Stimulated activated naive CD8-positive, alpha-beta T cell treated with anti-CD3 and anti-CD28 coated beads, Interleukin-15, Interleukin-2, amounts not matched to agents 100 ng/mL and 50 ng/mL, for 24 hours (primary cell): ENCODE measurements at regions not wholly inside any gene's neighbourhood (a gene's known extent, or its start where the extent isn't known, plus 50 kb on each side); places are given as distances from the start of the nearest gene placed in this dataset.
"Not testable (repeated sequence)": the region's sequence is repeated elsewhere in the genome, so short reads cannot be mapped to it uniquely, and the experiment has no call there.

Source experiments
- H3K27ac Mint-ChIP-seq: one replicate; pipeline ENCODE4 v1.8.0; 2021; ENCODE audit warnings: mild to moderate bottlenecking, mixed read lengths
- H3K27me3 Mint-ChIP-seq: one replicate; pipeline ENCODE4 v1.8.0; 2021; ENCODE audit warnings: mixed read lengths
- H3K36me3 Mint-ChIP-seq: one replicate; pipeline ENCODE4 v1.8.0; 2021; ENCODE audit warnings: low read depth, mixed read lengths
- H3K4me1 Mint-ChIP-seq: one replicate; pipeline ENCODE4 v1.8.0; 2021; ENCODE audit warnings: low read depth, mixed read lengths
- H3K4me3 Mint-ChIP-seq: one replicate; pipeline ENCODE4 v1.8.0; 2021; ENCODE audit warnings: mild to moderate bottlenecking, mixed read lengths
- H3K9me3 Mint-ChIP-seq: one replicate; pipeline ENCODE4 v1.8.0; 2021; ENCODE audit warnings: mixed read lengths

GRCh38 chr3:98644168-98644567, 50.8 kb upstream of the CPOX start:
- H3K4me1 Mint-ChIP-seq, result no peaks in the 10 kb centered on the region
- H3K4me3 Mint-ChIP-seq, result no peak overlapping the region
- peaks cover 3% of the 10 kb centered on the region for H3K9me3 Mint-ChIP-seq
- no peaks in the 10 kb centered on the region for H3K36me3 Mint-ChIP-seq
- H3K27me3 Mint-ChIP-seq, result peaks cover 3% of the 10 kb centered on the region
- no peak overlapping the region for H3K27ac Mint-ChIP-seq

- Mint-ChIP-seq H3K9me3 (peaks cover 3% of the 10 kb centered on the region), H3K27me3 (no peaks in the 10 kb centered on the region), H3K4me3 (no peak overlapping the region), H3K27ac (no peak overlapping the region), H3K4me1 (no peaks in the 10 kb centered on the region), H3K36me3 (no peaks in the 10 kb centered on the region)
Observed at GRCh38 chr3:98645039-98645438, 51.6 kb upstream of the CPOX start.

GRCh38 chr3:98646680-98647079, 53.3 kb upstream of the CPOX start:
- H3K36me3 Mint-ChIP-seq, result no peaks in the 10 kb centered on the region
- no peaks in the 10 kb centered on the region for H3K27me3 Mint-ChIP-seq
- no peak overlapping the region for H3K4me3 Mint-ChIP-seq
- H3K9me3 Mint-ChIP-seq, result no peaks in the 10 kb centered on the region
- no peak overlapping the region for H3K27ac Mint-ChIP-seq
- no peaks in the 10 kb centered on the region for H3K4me1 Mint-ChIP-seq

- Mint-ChIP-seq H3K27me3 (no peaks in the 10 kb centered on the region), H3K4me3 (no peak overlapping the region), H3K27ac (no peak overlapping the region), H3K9me3 (no peaks in the 10 kb centered on the region), H3K36me3 (no peaks in the 10 kb centered on the region), H3K4me1 (no peaks in the 10 kb centered on the region)
Observed at GRCh38 chr3:98647197-98647596, 53.8 kb upstream of the CPOX start.

GRCh38 chr3:98650971-98651779, 57.8 kb upstream of the CPOX start:
- H3K4me1 Mint-ChIP-seq, result no peaks in the 10 kb centered on the region
- H3K36me3 Mint-ChIP-seq, result no peaks in the 10 kb centered on the region
- H3K4me3 Mint-ChIP-seq, result no peak overlapping the region
- H3K9me3 Mint-ChIP-seq, result no peaks in the 10 kb centered on the region
- no peaks in the 10 kb centered on the region for H3K27me3 Mint-ChIP-seq
- no peak overlapping the region for H3K27ac Mint-ChIP-seq

GRCh38 chr3:98651780-98652077, 58.3 kb upstream of the CPOX start:
- Mint-ChIP-seq H3K27me3 (no peaks in the 10 kb centered on the region), H3K4me3 (no peak overlapping the region), H3K36me3 (no peaks in the 10 kb centered on the region), H3K27ac (no peak overlapping the region), H3K9me3 (no peaks in the 10 kb centered on the region), H3K4me1 (no peaks in the 10 kb centered on the region)

- H3K27ac Mint-ChIP-seq, result no peak overlapping the region
- peaks cover 19% of the 10 kb centered on the region for H3K27me3 Mint-ChIP-seq
- no peaks in the 10 kb centered on the region for H3K4me1 Mint-ChIP-seq
- no peaks in the 10 kb centered on the region for H3K9me3 Mint-ChIP-seq
- no peak overlapping the region for H3K4me3 Mint-ChIP-seq
- H3K36me3 Mint-ChIP-seq, result no peaks in the 10 kb centered on the region
Observed at GRCh38 chr3:98655666-98656065, 62.3 kb upstream of the CPOX start.

- Mint-ChIP-seq H3K4me3 (no peak overlapping the region), H3K9me3 (no peaks in the 10 kb centered on the region), H3K27ac (no peak overlapping the region), H3K4me1 (no peaks in the 10 kb centered on the region), H3K36me3 (no peaks in the 10 kb centered on the region), H3K27me3 (peaks cover 19% of the 10 kb centered on the region)
Observed at GRCh38 chr3:98657457-98657856, 64.0 kb upstream of the CPOX start.

- no peaks in the 10 kb centered on the region for H3K36me3 Mint-ChIP-seq
- H3K4me3 Mint-ChIP-seq, result no peak overlapping the region
- no peaks in the 10 kb centered on the region for H3K9me3 Mint-ChIP-seq
- no peaks in the 10 kb centered on the region for H3K4me1 Mint-ChIP-seq
- H3K27ac Mint-ChIP-seq, result peak overlapping the region; percentile 46
- peaks cover 19% of the 10 kb centered on the region for H3K27me3 Mint-ChIP-seq
Observed at GRCh38 chr3:98662699-98663098, 69.3 kb upstream of the CPOX start.

- H3K36me3 Mint-ChIP-seq, result no peaks in the 10 kb centered on the region
- H3K27ac Mint-ChIP-seq, result no peak overlapping the region
- H3K4me1 Mint-ChIP-seq, result no peaks in the 10 kb centered on the region
- H3K9me3 Mint-ChIP-seq, result no peaks in the 10 kb centered on the region
- H3K27me3 Mint-ChIP-seq, result peaks cover 7% of the 10 kb centered on the region
- no peak overlapping the region for H3K4me3 Mint-ChIP-seq
Observed at GRCh38 chr3:98670020-98670419, 76.6 kb upstream of the CPOX start.

GRCh38 chr3:98679986-98680385, 83.2 kb upstream of the ST3GAL6 start:
- Mint-ChIP-seq H3K27me3 (peaks cover 6% of the 10 kb centered on the region), H3K4me1 (no peaks in the 10 kb centered on the region), H3K4me3 (no peak overlapping the region)

GRCh38 chr3:98680723-98681122, 82.4 kb upstream of the ST3GAL6 start:
- Mint-ChIP-seq H3K4me1 (no peaks in the 10 kb centered on the region), H3K27ac (no peak overlapping the region), H3K36me3 (no peaks in the 10 kb centered on the region)

More at GRCh38 chr3:98679986-98680385, 83.2 kb upstream of the ST3GAL6 start:
- Mint-ChIP-seq H3K36me3 (no peaks in the 10 kb centered on the region), H3K9me3 (no peaks in the 10 kb centered on the region), H3K27ac (no peak overlapping the region)

GRCh38 chr3:98681486-98681885, 81.7 kb upstream of the ST3GAL6 start:
- no peak overlapping the region for H3K27ac Mint-ChIP-seq
- H3K36me3 Mint-ChIP-seq, result no peaks in the 10 kb centered on the region
- H3K4me3 Mint-ChIP-seq, result no peak overlapping the region
- H3K4me1 Mint-ChIP-seq, result no peaks in the 10 kb centered on the region
- H3K9me3 Mint-ChIP-seq, result no peaks in the 10 kb centered on the region
- peaks cover 6% of the 10 kb centered on the region for H3K27me3 Mint-ChIP-seq

More at GRCh38 chr3:98680723-98681122, 82.4 kb upstream of the ST3GAL6 start:
- no peak overlapping the region for H3K4me3 Mint-ChIP-seq
- peaks cover 6% of the 10 kb centered on the region for H3K27me3 Mint-ChIP-seq
- no peaks in the 10 kb centered on the region for H3K9me3 Mint-ChIP-seq

- H3K4me1 Mint-ChIP-seq, H3K27ac Mint-ChIP-seq, H3K9me3 Mint-ChIP-seq, H3K36me3 Mint-ChIP-seq, H3K4me3 Mint-ChIP-seq, H3K27me3 Mint-ChIP-seq: not testable (repeated sequence)
Observed at GRCh38 chr3:98682391-98682790, 80.7 kb upstream of the ST3GAL6 start.

- Mint-ChIP-seq H3K36me3 (no peaks in the 10 kb centered on the region), H3K9me3 (peaks cover 5% of the 10 kb centered on the region), H3K27me3 (no peaks in the 10 kb centered on the region), H3K4me3 (no peak overlapping the region), H3K4me1 (no peaks in the 10 kb centered on the region), H3K27ac (no peak overlapping the region)
Observed at GRCh38 chr3:98688363-98688762, 74.8 kb upstream of the ST3GAL6 start.

GRCh38 chr3:98690876-98691275, 72.3 kb upstream of the ST3GAL6 start:
- Mint-ChIP-seq H3K36me3 (no peaks in the 10 kb centered on the region), H3K27ac (no peak overlapping the region), H3K27me3 (no peaks in the 10 kb centered on the region), H3K4me3 (no peak overlapping the region), H3K4me1 (no peaks in the 10 kb centered on the region), H3K9me3 (peaks cover 5% of the 10 kb centered on the region)
